NOMO-1 treated with DMSO at 0.1 percent for 48 hours (cell line): ENCODE measurements at regions not wholly inside any gene's neighbourhood (a gene's known extent, or its start where the extent isn't known, plus 50 kb on each side); places are given as distances from the start of the nearest gene placed in this dataset.

ENCODE experiments used
- DNase-seq: peaks from one replicate; lab custom pipeline; 2025; ENCODE audit not compliant: unreplicated experiment; lab: John Stamatoyannopoulos, UW

DNA sequence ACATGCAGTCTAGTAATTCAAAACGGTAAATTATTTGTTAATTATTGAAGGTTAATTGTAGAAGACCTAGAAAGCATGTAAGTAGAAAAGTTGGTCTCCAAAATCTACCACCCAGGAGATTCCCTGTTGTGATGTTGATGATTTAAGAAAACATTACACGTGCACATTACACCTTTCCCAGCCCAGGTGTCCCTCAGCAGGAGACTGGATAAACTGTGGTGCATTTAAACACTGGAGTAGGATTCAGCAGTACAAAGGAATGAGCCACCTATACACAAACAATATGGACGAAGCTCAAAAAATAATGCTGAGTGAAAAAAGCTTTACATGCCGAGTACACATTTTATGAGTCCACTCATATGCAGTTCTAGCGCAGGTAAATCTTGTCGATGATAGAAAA is 109.0 kb upstream of the STARD3NL start:
- no peak for DNase-seq

GRCh38 chr7:38070718-38071117 is 107.3 kb upstream of the STARD3NL start:
- no peak for DNase-seq

- DNase-seq: no peak
Measured at GRCh38 chr7:38086857-38087256, 91.2 kb upstream of the STARD3NL start.

DNA sequence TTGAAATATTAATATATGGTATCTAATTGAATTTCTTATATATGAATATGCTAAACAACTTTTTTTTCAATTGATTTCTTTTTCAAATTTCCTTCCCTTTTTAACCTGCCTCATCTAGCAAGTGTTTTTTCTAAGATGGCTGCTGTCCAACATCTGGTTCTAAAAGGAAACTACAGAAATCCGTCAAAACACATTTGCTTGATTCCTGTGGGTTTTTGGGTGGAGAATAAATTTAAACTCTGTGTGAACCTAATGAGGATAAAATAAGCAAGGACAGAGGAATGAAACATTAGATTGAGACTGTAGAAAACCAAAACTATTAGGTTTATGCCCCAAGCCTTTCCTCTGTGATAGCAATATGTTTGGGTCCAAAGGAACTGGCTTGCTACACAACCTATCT is 75.5 kb upstream of the STARD3NL start:
- no peak for DNase-seq

GRCh38 chr7:38105874-38106483 is 72.1 kb upstream of the STARD3NL start:
- DNase-seq: peak; percentile 54

GRCh38 chr7:38107486-38107893 is 70.6 kb upstream of the STARD3NL start:
- peak; percentile 35 for DNase-seq

DNA sequence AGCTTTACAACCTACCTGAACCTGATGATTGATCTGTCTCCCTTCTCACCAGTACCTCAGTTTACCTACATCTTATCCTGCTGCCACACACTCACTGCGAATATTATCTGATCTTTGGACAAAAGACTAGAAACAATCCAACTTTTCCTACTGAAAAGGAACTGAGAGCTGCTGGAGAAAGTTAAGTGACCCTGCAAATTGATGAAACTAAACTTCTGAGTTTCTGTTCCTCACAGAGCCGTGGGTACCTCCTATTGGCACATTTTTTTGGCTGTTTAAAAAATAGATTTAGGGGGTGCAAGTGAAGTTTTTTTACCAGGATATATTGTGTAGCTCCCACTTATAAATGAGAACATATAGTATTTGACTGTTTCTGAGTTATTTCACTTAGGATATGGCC is 66.0 kb upstream of the STARD3NL start:
- DNase-seq: no peak

GRCh38 chr7:38120076-38120475 is 58.0 kb upstream of the STARD3NL start:
- no peak for DNase-seq

GRCh38 chr7:38122501-38122900 is 55.5 kb upstream of the STARD3NL start:
- DNase-seq: no peak

- peak; percentile 4 for DNase-seq
Measured at GRCh38 chr7:38123494-38123893, 54.6 kb upstream of the STARD3NL start.

DNA sequence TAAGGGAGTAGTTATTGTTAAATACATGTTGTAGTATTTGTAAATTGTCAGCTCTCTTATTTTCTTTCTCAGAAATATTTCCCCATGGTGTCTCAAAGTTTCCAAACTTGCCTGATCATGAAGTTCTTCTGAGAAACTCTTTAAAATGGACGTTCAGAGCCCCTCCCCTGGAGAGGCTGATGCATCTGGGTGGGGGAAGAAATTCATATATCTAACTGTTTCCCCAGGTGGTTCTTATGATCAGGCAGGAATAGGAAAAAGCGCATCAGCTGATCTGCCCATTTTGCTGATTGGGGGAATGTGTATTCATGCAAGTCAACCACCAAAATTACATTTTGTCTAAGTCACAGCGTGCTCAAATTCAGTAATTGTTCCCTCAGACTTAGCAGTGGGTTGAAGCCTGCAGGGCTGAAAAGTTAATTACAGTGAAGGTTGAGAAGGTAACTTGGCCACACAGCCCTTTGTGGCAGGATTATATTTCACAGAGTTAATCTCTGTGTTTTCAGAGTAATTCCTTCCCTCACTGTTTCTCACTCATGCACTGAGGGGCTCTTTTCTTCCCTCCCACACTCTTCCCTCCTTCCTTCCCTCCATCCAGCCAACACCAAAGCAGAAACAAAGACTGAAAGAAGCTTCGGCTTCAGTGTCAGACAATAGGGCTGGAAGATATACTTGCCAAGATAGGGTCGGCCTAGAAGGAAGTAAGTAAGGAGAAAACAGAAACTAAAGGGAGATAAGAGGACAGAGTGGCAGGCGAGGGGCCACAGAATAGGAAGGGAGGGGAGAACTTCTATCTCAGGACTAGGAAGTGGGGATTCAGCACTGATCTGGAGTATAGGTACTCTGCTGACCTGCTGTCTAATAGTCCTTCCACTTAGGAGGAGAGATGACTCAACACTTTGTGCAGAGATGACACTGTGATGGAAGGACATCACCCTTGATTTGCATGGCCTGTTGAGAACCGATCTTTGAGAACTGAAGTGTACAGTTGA is 50.5 kb upstream of the STARD3NL start:
- no peak for DNase-seq
